ENCODE measurements at regions not wholly inside any gene's neighbourhood (a gene's known extent, or its start where the extent isn't known, plus 50 kb on each side); places are given as distances from the start of the nearest gene placed in this dataset.

GRCh38 chr6:98443633-98444032 is 390.7 kb upstream of the POU3F2 start:
- WGBS, 2 donors (ENCODE audit: low coverage in 1 of 2): 83% methylated on average over 1 of the region's 1 CpG; no CpG with 5 or more reads in 1 of the 2 donors

GRCh38 chr6:98452685-98453084 is 381.7 kb upstream of the POU3F2 start:
- ATAC-seq: no peak
- Histone ChIP-seq H3K4me3 (no peak overlapping the region), H3K27ac (no peak overlapping the region), H3K27me3 (no peaks in the 10 kb centered on the region), H3K36me3 (no peaks in the 10 kb centered on the region), H3K9me3 (no peaks in the 10 kb centered on the region), H3K4me1 (no peaks in the 10 kb centered on the region)
- TF ChIP-seq POLR2A (IDR thresholded peaks at IDR 0.05): no peak
- no peak for TF ChIP-seq POLR2AphosphoS5 (IDR thresholded peaks at IDR 0.05)
- TF ChIP-seq EP300 (IDR thresholded peaks at IDR 0.05): no peak
- TF ChIP-seq CTCF (IDR thresholded peaks at IDR 0.05): no peak
- WGBS, 2 donors (ENCODE audit: low coverage in 1 of 2): 37 to 58% methylated on average over 2 of the region's 2 CpGs

More at GRCh38 chr6:98443633-98444032, 390.7 kb upstream of the POU3F2 start:
- TF ChIP-seq POLR2A (IDR thresholded peaks at IDR 0.05) (no peak), EP300 (IDR thresholded peaks at IDR 0.05) (no peak), POLR2AphosphoS5 (IDR thresholded peaks at IDR 0.05) (no peak), CTCF (IDR thresholded peaks at IDR 0.05) (no peak)
- no peak overlapping the region for H3K27ac ChIP-seq
- no peaks in the 10 kb centered on the region for H3K27me3 ChIP-seq
- no peak overlapping the region for H3K4me3 ChIP-seq
- H3K36me3 ChIP-seq: no peaks in the 10 kb centered on the region
- H3K9me3 ChIP-seq: no peaks in the 10 kb centered on the region
- no peaks in the 10 kb centered on the region for H3K4me1 ChIP-seq
- ATAC-seq: no peak

GRCh38 chr6:98454809-98455322 is 379.5 kb upstream of the POU3F2 start:
- H3K27me3 ChIP-seq: no peaks in the 10 kb centered on the region
- no peak overlapping the region for H3K27ac ChIP-seq
- 82 to 89% methylated on average over 3 to 5 of the region's 5 CpGs for WGBS, 2 donors (ENCODE audit: low coverage in 1 of 2)
- H3K4me3 ChIP-seq: no peak overlapping the region
- H3K9me3 ChIP-seq: no peaks in the 10 kb centered on the region
- TF ChIP-seq EP300 (IDR thresholded peaks at IDR 0.05) (no peak), POLR2AphosphoS5 (IDR thresholded peaks at IDR 0.05) (no peak), POLR2A (IDR thresholded peaks at IDR 0.05) (no peak), CTCF (IDR thresholded peaks at IDR 0.05) (no peak)
- no peaks in the 10 kb centered on the region for H3K36me3 ChIP-seq
- no peak for ATAC-seq
- no peaks in the 10 kb centered on the region for H3K4me1 ChIP-seq

GRCh38 chr6:98458708-98459107 is 375.7 kb upstream of the POU3F2 start:
- no peak for ATAC-seq
- H3K36me3 ChIP-seq: no peaks in the 10 kb centered on the region
- no peak overlapping the region for H3K4me3 ChIP-seq
- WGBS, 2 donors (ENCODE audit: low coverage in 1 of 2): 58 to 74% methylated on average over 2 of the region's 2 CpGs
- no peaks in the 10 kb centered on the region for H3K9me3 ChIP-seq
- no peak for TF ChIP-seq POLR2A (IDR thresholded peaks at IDR 0.05)
- TF ChIP-seq EP300 (IDR thresholded peaks at IDR 0.05): no peak
- TF ChIP-seq POLR2AphosphoS5 (IDR thresholded peaks at IDR 0.05): no peak
- no peak for TF ChIP-seq CTCF (IDR thresholded peaks at IDR 0.05)
- no peak overlapping the region for H3K27ac ChIP-seq
- H3K4me1 ChIP-seq: no peaks in the 10 kb centered on the region
- H3K27me3 ChIP-seq: no peaks in the 10 kb centered on the region

Measured in gastroesophageal sphincter (tissue), 4 donors.